NCI-H146 treated with DMSO at 0.1 percent for 48 hours (cell line): ENCODE measurements at regions not wholly inside any gene's neighbourhood (a gene's known extent, or its start where the extent isn't known, plus 50 kb on each side); places are given as distances from the start of the nearest gene placed in this dataset.
"Not testable (repeated sequence)": the region's sequence is repeated elsewhere in the genome, so short reads cannot be mapped to it uniquely, and the experiment has no call there.

ENCODE experiments used
- DNase-seq: peaks from one replicate; lab custom pipeline; 2025; ENCODE audit not compliant: unreplicated experiment; lab: John Stamatoyannopoulos, UW

GRCh38 chr12:38477340-38478090 lies 160.9 kb downstream of the ALG10B start:
- DNase-seq = no peak

- DNase-seq = no peak
Measured at GRCh38 chr12:38480594-38480993, 164.0 kb downstream of the ALG10B start.

- DNase-seq = no peak
Measured at GRCh38 chr12:38484821-38485449, 168.4 kb downstream of the ALG10B start.

GRCh38 chr12:38488866-38489265 lies 172.3 kb downstream of the ALG10B start:
- no peak for DNase-seq

GRCh38 chr12:38490073-38490472 lies 173.5 kb downstream of the ALG10B start:
- no peak for DNase-seq

- DNase-seq = no peak
Measured at GRCh38 chr12:38490941-38491340, 174.4 kb downstream of the ALG10B start.

- DNase-seq = no peak
Measured at GRCh38 chr12:38501481-38501880, 184.9 kb downstream of the ALG10B start.

- no peak for DNase-seq
Measured at GRCh38 chr12:38501991-38502390, 185.4 kb downstream of the ALG10B start.

GRCh38 chr12:38502415-38502814 lies 185.8 kb downstream of the ALG10B start:
- no peak for DNase-seq

- DNase-seq = no peak
Measured at GRCh38 chr12:38507839-38508238, 191.3 kb downstream of the ALG10B start.

- no peak for DNase-seq
Measured at GRCh38 chr12:38508246-38508645, 191.7 kb downstream of the ALG10B start.

- no peak for DNase-seq
Measured at GRCh38 chr12:38515912-38516311, 199.3 kb downstream of the ALG10B start.

- DNase-seq = no peak
Measured at GRCh38 chr12:38516418-38516817, 199.8 kb downstream of the ALG10B start.

- no peak for DNase-seq
Measured at GRCh38 chr12:38523920-38524319, 207.3 kb downstream of the ALG10B start.

GRCh38 chr12:38527631-38528030 lies 211.1 kb downstream of the ALG10B start:
- DNase-seq = no peak

GRCh38 chr12:38528527-38528926 lies 212.0 kb downstream of the ALG10B start:
- DNase-seq = no peak

GRCh38 chr12:38529281-38529680 lies 212.7 kb downstream of the ALG10B start:
- not testable (repeated sequence) for DNase-seq

- DNase-seq = no peak
Measured at GRCh38 chr12:38538319-38538718, 221.7 kb downstream of the ALG10B start.

GRCh38 chr12:38540156-38540555 lies 223.6 kb downstream of the ALG10B start:
- DNase-seq = no peak

- no peak for DNase-seq
Measured at GRCh38 chr12:38541849-38542248, 225.3 kb downstream of the ALG10B start.

- DNase-seq = peak; percentile 83
Measured at GRCh38 chr12:38543151-38543550, 226.6 kb downstream of the ALG10B start.

GRCh38 chr12:38544330-38545066 lies 227.9 kb downstream of the ALG10B start:
- peak; percentile 27 for DNase-seq
